Skeletal muscle tissue (tissue), 3 donors: ENCODE measurements at regions not wholly inside any gene's neighbourhood (a gene's known extent, or its start where the extent isn't known, plus 50 kb on each side); places are given as distances from the start of the nearest gene placed in this dataset.

Experiments
- H3K27ac ChIP-seq: one replicate; pipeline ENCODE4 v1.7.0; 2013; ENCODE audit warnings: mild to moderate bottlenecking, low read depth, low read length, inconsistent platforms
- H3K27me3 ChIP-seq, 3 donors: one replicate each; pipeline ENCODE4 v1.7.0; 2013; ENCODE audit warnings: low read length in 3 of 3; ENCODE audit not compliant: control insufficient read depth in 3 of 3, insufficient read depth in 3 of 3
- H3K36me3 ChIP-seq, 3 donors: one replicate each; pipeline ENCODE4 v1.7.0; 2013; ENCODE audit warnings: low read length in 3 of 3; ENCODE audit not compliant: control insufficient read depth in 3 of 3, insufficient read depth in 3 of 3
- H3K4me1 ChIP-seq, 3 donors: one replicate each; pipeline ENCODE4 v1.7.0; 2013; ENCODE audit warnings: low read length in 3 of 3, mild to moderate bottlenecking in 3 of 3; ENCODE audit not compliant: control insufficient read depth in 3 of 3, insufficient read depth in 3 of 3
- H3K4me3 ChIP-seq, 3 donors: one replicate each; pipeline ENCODE4 v1.7.0; 2013; ENCODE audit warnings: low read length in 3 of 3
- H3K9ac ChIP-seq, 3 donors: one replicate each; pipeline ENCODE4 v1.7.0; 2013; ENCODE audit warnings: low read length in 3 of 3, mild to moderate bottlenecking in 3 of 3, moderate library complexity in 2 of 3, low read depth in 1 of 3
- H3K9me3 ChIP-seq, 3 donors: one replicate each; pipeline ENCODE4 v1.7.0; 2013; ENCODE audit warnings: low read length in 3 of 3; ENCODE audit not compliant: control insufficient read depth in 3 of 3
- donor health status: Osteomylitis.

GRCh38 chr3:170785454-170785853 is 84.5 kb downstream of the RPL22L1 start:
- Histone ChIP-seq H3K9ac (no peak overlapping the region), H3K27ac (no peak overlapping the region), H3K36me3 (no peaks in the 10 kb centered on the region), H3K9me3 (no peaks in the 10 kb centered on the region), H3K4me3 (no peak overlapping the region), H3K27me3 (no peaks in the 10 kb centered on the region), H3K4me1 (no peaks in the 10 kb centered on the region)

GRCh38 chr3:170784406-170784805 is 85.6 kb downstream of the RPL22L1 start:
- H3K4me3 ChIP-seq: no peak overlapping the region

DNA sequence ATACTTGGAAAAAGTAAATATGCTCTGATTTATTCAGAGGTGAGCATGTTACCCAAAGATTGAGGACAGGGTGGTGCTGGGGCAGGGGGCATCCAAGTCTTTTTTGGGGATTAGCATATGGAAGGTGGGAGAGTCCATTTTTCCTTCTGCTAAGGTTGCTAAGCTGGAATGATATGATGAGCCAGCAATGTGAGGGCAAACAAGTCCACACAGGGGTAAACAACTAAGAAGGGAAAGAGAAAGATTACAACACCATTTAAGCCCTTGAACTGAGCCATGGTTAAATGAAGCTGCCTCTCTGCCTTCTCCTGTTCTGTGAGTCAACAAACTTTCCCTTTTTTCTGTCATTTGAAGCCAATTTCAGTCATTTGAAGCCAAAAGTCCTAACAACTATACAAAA is 89.0 kb downstream of the RPL22L1 start:
- Histone ChIP-seq H3K27ac (no peak overlapping the region), H3K9me3 (no peaks in the 10 kb centered on the region), H3K4me3 (no peak overlapping the region), H3K4me1 (no peaks in the 10 kb centered on the region), H3K9ac (no peak overlapping the region), H3K36me3 (no peaks in the 10 kb centered on the region), H3K27me3 (no peaks in the 10 kb centered on the region)

More at GRCh38 chr3:170784406-170784805, 85.6 kb downstream of the RPL22L1 start:
- no peaks in the 10 kb centered on the region for H3K36me3 ChIP-seq
- no peaks in the 10 kb centered on the region for H3K9me3 ChIP-seq
- no peak overlapping the region for H3K9ac ChIP-seq
- no peaks in the 10 kb centered on the region for H3K27me3 ChIP-seq
- no peaks in the 10 kb centered on the region for H3K4me1 ChIP-seq
- H3K27ac ChIP-seq: no peak overlapping the region

DNA sequence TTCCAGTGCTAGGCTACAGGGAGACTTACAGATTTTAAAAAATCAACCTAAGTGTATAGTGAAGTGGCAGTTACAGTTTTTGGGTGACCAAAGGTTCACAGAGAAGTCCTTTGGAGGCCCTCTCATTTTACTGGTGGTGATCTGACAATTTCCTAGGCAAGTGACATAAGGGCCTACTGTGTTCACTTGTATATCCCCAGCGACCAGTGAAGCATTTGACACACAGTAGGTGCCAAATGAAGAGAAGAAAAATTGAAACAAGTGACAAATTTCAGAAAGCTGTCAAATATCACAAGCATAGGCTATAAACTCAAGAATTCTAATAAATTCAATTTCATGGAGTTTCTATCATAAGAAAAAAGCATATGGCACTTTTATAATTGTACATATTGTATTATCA is 89.5 kb downstream of the RPL22L1 start:
- Histone ChIP-seq H3K9me3 (no peaks in the 10 kb centered on the region), H3K9ac (no peak overlapping the region), H3K4me1 (no peaks in the 10 kb centered on the region), H3K27me3 (no peaks in the 10 kb centered on the region), H3K36me3 (no peaks in the 10 kb centered on the region), H3K4me3 (no peak overlapping the region), H3K27ac (no peak overlapping the region)

DNA sequence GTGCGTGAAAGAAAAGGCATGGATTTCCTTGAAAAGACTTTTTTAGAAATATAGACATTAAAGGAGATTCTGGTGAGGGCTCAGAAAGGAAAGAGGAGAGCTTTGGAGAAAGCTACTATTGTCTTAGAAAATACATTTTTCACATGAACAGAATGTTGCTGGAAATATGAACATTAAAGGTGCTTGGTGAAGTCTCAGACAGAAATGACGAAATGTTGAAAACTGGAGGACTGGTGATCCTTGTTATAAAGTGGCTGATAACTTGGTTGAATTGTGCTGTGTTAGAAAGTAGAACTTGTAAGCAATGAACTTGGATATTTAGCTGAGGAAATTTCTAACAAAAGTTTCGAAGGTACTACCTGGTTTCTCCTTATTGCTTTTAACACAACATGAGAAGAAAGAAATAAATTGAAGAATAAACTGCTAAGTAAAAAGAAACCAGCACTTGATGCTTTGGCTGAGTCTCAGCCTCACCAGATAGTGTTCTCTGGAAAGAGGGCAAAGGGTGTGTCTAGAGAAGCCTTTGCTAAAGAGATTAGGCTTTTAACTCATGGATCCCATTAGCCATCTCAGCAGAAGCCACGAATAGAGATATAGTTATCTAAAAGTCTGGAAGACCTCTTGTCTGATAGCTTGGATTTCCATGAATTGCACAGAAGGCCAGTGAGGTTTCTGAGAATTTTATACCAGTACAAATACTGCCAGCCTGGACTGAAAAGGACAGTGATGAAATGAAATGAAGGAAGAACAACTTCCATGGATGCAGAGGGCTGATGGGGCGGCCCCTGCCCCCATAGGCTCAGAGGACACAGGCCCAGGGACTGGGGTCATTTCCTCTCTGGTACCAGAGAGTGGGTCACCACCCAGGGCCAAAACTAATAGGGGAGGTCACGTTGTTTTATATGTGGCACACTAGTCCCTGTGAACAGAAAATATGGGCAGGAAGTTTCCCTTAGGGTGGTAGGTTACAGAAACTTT is 91.5 kb downstream of the RPL22L1 start:
- Histone ChIP-seq H3K36me3 (no peaks in the 10 kb centered on the region), H3K27ac (no peak overlapping the region), H3K4me1 (no peaks in the 10 kb centered on the region)

DNA sequence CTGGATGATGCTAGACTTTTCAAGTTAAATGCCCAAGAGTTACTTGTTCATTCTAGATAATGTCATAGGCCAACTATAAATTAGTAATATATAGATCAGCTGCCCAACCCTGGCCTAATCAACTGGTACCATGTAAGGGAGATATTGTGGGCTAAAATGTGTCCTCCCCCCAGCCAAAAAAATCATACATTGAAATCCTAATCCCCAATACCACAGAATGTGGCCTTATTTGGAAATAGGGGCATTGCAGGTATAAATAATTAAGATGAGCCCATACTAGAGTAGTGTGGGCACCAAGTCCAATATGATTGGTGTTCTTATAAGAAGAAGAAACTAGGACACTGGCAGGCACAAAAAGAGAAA is 92.5 kb downstream of the RPL22L1 start:
- Histone ChIP-seq H3K27me3 (no peaks in the 10 kb centered on the region), H3K27ac (no peak overlapping the region), H3K9me3 (no peaks in the 10 kb centered on the region)

More for the DNA sequence above, 91.5 kb downstream of the RPL22L1 start:
- Histone ChIP-seq H3K9me3 (no peaks in the 10 kb centered on the region), H3K27me3 (no peaks in the 10 kb centered on the region), H3K9ac (no peak overlapping the region), H3K4me3 (no peak overlapping the region)

DNA sequence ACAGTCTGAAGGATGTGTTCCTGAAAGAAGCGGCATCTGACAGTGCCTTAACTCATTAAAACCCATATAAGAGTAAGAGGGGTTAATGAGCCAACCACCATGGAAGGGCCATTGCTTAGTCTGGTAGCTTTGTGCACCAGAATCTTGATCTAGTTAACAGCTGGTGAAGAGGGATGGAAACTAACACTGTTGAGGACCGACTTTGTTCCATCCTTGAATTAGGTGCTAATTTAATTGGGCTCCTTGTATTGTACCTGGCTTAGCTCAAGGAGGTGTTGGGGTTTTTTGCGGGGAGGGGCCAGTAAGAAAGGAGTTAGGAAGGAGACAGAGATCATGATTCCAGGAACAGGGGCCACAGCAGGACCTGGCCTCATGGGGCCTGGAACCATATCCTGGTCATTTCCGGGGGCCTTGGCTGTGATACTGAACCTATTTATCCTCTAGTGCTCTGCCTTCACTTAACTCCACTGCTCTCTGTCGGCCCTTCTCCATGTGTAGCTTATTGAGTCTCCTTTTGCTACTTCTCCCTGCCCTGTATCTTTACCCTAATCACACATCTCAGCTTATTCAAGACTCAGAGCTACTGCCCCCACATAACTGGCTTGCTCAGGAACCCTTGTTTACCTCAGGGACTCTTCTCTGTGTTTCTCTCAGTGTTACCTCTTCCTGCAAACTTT is 93.0 kb downstream of the RPL22L1 start:
- Histone ChIP-seq H3K4me1 (no peaks in the 10 kb centered on the region), H3K27ac (no peak overlapping the region), H3K27me3 (no peaks in the 10 kb centered on the region), H3K9me3 (no peaks in the 10 kb centered on the region), H3K4me3 (no peak overlapping the region), H3K9ac (no peak overlapping the region), H3K36me3 (no peaks in the 10 kb centered on the region)

More for the DNA sequence above, 92.5 kb downstream of the RPL22L1 start:
- Histone ChIP-seq H3K4me1 (no peaks in the 10 kb centered on the region), H3K9ac (no peak overlapping the region), H3K36me3 (no peaks in the 10 kb centered on the region), H3K4me3 (no peak overlapping the region)

DNA sequence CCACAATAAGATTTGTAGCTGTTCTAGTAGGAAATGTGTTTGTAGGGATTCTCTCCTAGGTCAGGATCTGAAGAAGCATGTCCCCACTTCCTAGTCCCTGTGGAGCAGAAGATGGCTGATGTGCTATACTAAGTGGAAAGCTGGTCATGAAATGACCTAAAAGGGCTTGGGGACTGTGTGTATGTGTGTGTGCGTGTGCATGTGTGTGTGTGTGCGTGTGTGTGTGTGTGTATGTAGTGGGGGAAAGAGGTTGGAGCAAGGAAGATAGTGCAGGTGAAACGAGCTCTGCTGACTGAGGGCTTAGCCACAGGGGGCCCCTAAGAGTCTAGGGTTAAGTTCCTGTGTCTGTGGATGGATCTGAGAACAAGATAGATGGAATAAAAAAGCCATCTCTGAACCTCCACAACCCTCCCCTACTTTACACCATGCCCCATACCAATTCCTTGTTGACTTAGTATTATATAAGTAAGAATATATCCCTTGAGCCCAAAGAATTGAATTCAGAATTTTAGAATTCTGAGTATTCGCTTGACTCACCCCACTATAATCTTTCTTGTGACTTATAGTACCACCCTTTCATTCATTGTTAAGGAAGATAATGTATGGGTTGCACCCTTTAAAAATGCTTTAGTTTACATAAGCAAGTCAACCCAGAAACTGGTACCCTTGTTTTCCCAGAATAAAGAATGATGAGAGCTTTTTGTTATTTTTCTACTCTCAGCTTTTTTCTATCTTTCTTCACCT is 96.1 kb downstream of the RPL22L1 start:
- no peaks in the 10 kb centered on the region for H3K27me3 ChIP-seq
- no peak overlapping the region for H3K9ac ChIP-seq
- no peaks in the 10 kb centered on the region for H3K36me3 ChIP-seq
- no peaks in the 10 kb centered on the region for H3K9me3 ChIP-seq
- H3K27ac ChIP-seq: no peak overlapping the region
- no peaks in the 10 kb centered on the region for H3K4me1 ChIP-seq
- no peak overlapping the region for H3K4me3 ChIP-seq

- H3K36me3 ChIP-seq: no peaks in the 10 kb centered on the region
- no peaks in the 10 kb centered on the region for H3K27me3 ChIP-seq
- H3K9ac ChIP-seq: no peak overlapping the region
- no peak overlapping the region for H3K4me3 ChIP-seq
- no peaks in the 10 kb centered on the region for H3K9me3 ChIP-seq
- no peak overlapping the region for H3K27ac ChIP-seq
- no peaks in the 10 kb centered on the region for H3K4me1 ChIP-seq
These were observed 97.8 kb downstream of the RPL22L1 start for GRCh38 chr3:170772175-170772574.
